Activated gamma-delta T cell treated with anti-CD3 and anti-CD28 coated beads, Interleukin-2, amount 50 U/mL, for 16 hours (primary cell): ENCODE measurements at regions not wholly inside any gene's neighbourhood (a gene's known extent, or its start where the extent isn't known, plus 50 kb on each side); places are given as distances from the start of the nearest gene placed in this dataset.
"Not testable (repeated sequence)": the region's sequence is repeated elsewhere in the genome, so short reads cannot be mapped to it uniquely, and the experiment has no call there.

Experiments used
- DNase-seq: peaks from one replicate; pipeline ENCODE4 v3.0.0-alpha.2; 2020; ENCODE audit warnings: low read depth

DNA sequence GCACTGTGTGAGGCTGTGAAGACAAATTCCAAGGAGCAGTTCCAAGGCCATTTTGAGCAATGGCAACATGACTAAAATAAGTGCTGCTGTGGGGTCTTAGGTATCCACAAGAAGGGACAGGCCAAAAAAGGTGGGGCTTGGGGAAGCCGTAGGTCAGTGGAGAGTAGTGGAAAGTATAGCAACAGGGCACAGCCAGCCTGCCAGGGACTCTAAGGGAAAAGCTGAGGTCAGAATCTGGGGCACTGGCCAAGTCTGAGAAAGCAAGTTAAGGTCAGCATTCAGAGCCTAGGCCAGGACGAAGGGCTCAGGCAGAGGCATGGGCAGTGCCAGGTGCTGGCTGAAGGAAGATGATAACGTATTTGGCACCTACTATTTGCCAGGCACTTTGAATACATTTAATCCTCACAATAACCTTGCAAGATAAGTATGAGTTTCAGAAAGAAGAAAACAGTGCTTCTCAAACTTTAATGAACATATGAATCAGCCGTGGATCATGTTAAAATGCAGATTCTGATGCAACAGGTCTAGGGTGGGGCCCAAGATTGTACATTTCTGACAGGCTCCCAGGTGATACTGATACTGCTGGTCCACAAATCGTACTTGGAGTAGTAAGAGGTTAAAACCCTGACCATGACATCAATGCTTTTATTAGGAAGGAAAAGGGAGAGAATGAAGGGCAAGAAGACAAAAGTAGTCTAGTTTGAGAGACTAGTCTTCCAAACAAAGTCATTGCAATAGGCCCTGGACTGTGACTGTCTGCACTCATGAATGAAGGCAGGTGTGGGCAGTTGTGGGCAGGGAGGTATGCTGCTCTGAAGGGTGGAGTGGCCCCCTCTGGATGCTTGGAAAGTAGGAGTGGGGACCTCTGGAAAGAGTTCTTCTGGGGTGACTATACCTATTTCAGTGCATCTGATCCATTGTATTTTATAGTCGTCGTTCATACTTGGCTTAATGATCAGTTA, 106.3 kb upstream of the ANKRD28 start:
- DNase-seq: no peak

DNA sequence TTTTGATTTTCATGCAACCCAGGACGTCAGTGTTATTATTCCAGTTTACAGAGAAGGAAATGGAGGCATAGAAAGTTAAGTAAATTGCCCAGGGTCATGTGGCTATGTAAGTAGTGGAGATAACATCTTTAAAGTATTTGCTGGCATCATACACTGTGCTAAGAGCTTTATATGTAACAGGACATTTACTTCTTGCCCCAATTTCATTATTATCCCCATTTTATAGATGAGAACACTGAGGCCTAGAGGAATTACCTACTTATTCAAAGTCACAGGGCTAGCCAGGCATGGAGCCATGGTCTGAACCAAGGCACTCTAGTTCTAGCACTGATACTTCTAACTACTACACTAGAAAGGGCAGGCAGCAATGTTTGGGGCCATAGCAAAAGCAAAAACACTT, 107.3 kb upstream of the ANKRD28 start:
- DNase-seq: no peak

GRCh38 chr3:15907403-15907802, 109.6 kb upstream of the ANKRD28 start:
- DNase-seq: not testable (repeated sequence)

- DNase-seq: no peak
Observed at GRCh38 chr3:15918988-15919387, 121.2 kb upstream of the ANKRD28 start.

DNA sequence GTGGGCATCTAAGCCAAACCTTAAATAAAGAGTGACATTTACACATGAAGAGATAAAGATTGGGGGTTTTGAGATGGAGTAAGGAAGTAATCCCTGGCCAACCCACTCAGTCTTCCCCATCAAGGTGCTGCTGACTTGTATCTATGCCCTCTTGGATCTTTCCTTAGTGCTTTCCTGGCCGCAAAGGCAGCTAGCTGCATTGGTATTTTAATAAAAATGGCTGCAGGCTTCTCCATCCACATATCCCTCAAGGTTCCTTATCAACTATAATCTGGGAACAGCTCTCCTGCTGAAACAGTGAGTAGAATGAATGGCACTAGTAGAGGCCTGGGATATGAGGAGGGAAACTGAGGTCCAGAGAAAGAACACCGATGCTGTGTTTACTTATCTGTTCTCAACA, 122.2 kb upstream of the ANKRD28 start:
- DNase-seq: no peak

GRCh38 chr3:15923640-15924405, 126.0 kb upstream of the ANKRD28 start:
- no peak for DNase-seq

DNA sequence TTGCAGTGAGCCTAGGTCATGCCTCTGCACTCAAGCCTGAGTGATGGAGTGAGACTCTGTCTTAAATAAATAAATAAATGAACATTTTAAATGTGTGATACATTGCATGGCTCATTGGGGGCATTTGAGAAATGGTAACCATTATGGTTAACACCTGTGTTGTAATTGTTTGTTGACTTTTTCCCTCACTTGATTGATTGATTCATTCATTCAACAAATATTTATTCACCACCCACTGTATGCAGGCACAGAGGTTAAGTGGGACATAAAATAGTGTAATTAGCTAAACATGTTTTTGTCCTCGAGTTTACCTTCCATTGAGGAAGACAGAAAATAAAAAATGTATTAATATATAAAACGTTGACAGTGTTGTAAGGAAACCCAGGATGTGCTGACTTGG, 127.1 kb upstream of the ANKRD28 start:
- no peak for DNase-seq

DNA sequence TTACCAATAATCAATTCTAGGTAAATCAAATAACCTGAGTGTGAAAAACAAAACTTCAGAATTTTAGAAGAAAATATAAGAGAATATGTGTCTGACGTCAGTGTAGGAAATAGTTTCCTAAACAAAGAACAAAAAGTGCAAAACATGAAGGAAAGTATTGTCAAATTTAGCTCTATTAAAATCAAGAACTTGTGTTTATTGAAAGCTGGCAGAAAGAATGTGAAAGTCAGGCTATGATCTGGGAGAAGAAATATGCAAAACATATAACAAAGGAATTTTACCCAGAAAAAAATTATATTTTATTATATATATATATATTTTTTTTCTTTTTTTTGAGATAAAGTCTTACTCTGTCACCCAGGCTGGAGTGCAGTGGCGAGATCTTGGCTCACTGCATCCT, 129.1 kb upstream of the ANKRD28 start:
- no peak for DNase-seq

GRCh38 chr3:15927969-15928368, 130.2 kb upstream of the ANKRD28 start:
- DNase-seq: no peak

- DNase-seq: no peak
Observed at GRCh38 chr3:15929944-15930571, 132.3 kb upstream of the ANKRD28 start.

DNA sequence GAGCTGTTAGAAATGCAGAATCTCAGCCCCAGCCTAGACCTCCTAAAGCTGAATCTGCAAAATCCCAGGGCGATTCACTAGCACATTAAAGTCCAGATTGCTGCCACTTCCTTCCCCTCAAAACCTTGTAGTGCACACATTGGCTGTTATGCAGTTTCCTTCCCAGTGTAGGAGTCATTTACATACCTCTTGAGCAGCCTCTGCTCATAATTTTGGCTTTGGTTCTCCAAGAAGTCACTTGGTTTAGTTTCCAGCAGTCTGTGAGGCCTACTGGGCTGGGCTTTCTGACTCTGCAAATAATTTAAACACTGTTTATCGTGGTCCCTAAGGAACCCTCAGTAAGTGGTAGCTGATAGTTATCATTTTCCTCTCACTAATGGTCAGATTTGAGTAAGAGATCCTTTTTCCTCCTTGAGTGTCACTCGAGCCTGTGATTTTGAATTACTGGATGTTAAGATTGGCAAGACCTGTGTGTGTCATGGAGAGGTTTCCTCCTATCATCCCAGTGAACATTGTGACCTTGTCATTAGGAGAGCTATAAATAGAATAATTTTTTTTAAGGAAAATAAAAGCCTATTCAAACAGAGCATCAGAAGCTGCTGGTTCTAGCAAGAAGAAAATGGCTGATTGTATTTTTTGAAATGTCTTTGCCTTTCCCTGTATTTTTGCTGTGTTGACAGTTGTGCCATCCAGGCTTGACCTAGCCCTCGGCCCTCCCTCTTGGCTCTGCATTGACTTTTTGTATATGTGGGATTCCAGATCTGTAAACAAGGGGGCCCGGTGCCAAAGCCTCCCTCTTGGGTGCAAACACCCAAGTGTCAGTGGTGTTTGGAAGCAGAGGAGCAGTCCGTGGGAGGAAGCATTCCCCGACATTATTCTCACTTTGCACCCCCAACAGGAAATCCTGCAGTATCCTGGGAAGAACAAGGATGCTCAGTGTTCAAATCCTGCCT, 134.8 kb upstream of the ANKRD28 start:
- no peak for DNase-seq

- DNase-seq: no peak
Observed at GRCh38 chr3:15933439-15934139, 135.8 kb upstream of the ANKRD28 start.

DNA sequence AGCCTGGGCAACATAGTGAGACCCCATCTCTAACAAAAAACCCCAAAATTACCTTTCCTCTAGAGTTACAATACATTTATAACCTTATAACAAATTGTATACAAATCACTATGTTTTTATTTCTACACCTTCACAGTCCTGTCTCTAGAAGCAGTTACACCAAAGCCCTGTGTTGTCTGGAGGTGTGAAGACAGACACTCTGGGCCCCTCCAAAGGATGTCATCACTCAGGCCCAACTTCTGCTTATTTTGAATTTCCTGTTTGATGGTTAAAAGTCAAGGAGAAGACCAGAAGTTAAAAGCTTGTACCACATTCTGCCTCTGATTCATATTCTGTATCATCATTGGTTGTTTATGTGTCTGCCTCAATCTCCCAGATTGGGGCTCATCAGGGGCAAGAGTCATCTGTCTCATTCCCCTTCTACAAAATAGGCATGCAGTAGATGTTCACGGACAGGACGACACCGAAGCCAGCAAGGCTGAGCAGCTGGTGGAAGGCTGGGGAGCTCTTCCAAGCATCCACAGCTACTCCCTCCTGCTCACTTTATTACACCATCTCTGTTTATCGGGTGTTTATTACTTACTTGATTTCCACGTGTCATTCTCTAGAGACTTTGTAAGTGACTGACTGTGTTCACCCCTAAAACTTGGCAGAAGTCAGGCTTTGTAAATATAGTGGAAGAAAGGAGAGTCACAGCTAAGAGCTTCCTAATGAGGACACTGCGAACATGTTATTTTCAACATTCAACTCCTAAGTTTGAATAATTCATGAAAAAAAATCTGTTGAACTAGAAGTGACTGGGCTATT, 136.8 kb upstream of the ANKRD28 start:
- no peak for DNase-seq

DNA sequence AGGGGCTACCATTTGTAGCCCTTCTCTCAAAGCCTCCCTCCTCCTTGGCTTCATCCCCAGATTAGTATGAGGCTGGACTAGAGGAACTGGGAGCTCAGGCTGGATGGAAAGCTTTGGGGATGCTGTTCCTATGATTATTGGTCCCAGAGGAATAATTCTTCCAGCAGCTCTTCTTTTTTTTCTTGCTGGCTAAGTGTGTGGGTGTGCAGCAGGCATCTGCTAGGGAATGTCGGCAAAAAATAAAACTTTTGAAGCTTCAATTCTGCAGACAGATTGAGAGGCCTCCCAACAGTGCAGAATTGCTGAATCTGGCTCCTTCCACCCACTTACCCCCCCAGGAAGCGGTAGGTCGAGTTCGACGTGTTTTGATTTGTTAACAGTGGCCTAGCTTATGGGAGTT, 138.5 kb upstream of the ANKRD28 start:
- no peak for DNase-seq

DNA sequence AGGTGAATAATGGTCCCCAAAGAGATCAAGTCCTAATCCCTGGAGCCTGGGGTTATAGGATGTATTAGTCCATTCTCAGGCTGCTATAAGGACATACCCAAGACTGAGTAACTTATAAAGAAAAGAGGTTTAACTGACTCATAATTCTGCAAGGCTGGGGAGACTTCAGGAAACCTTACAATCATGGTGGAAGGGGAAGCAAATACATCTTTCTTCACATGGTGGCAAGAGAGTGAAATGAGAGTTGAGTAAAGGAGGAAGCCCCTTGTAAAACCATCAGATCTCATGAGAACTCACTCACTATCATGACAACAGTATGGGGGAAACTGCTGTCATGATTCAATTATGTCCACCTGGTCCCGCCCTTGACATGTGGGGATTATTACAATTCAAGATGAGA, 142.9 kb upstream of the ANKRD28 start:
- DNase-seq: no peak

GRCh38 chr3:15941457-15941856, 143.7 kb upstream of the ANKRD28 start:
- DNase-seq: not testable (repeated sequence)

DNA sequence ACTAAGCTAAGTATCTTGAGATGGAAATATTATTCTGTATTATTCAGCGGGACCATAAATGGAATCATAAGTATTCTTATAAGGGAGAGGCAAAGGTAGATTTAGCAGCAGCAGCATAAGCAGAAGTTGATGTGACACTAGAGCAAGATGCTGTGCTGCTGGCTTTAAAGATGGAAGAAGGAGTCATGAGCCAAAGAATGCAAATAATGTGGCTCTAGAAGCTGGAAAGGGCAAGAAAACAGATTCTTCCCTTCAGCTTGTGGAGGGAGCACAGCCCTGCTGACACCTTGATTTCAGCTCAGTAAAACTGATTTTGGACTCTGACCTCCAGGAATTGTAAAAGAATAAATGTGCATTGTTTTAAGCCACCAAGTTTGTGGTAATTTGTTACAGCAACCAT, 144.2 kb upstream of the ANKRD28 start:
- no peak for DNase-seq

GRCh38 chr3:15942462-15942861, 144.7 kb upstream of the ANKRD28 start:
- no peak for DNase-seq

GRCh38 chr3:15942936-15943335, 145.2 kb upstream of the ANKRD28 start:
- no peak for DNase-seq

DNA sequence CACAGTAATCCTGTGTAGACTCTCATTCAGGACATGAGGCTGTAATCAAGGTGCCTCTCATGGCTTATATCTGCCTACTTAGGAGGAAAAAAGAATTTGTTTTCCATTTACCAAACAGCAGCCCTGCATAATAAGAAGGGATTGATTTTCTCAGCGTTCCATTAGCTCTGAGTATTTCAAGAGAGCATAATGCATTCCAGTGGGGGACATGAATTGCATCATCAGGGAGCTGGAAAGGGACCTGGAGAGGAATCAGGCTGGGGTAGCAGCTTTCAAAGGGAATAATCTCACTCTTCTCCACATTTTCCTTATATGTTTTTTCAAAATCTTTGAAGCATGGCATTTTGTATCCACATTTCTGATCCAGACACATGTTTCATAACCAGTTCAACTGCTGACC, 150.6 kb upstream of the ANKRD28 start:
- DNase-seq: no peak
